ENCODE measurements at regions not wholly inside any gene's neighbourhood (a gene's known extent, or its start where the extent isn't known, plus 50 kb on each side); places are given as distances from the start of the nearest gene placed in this dataset.

DNA sequence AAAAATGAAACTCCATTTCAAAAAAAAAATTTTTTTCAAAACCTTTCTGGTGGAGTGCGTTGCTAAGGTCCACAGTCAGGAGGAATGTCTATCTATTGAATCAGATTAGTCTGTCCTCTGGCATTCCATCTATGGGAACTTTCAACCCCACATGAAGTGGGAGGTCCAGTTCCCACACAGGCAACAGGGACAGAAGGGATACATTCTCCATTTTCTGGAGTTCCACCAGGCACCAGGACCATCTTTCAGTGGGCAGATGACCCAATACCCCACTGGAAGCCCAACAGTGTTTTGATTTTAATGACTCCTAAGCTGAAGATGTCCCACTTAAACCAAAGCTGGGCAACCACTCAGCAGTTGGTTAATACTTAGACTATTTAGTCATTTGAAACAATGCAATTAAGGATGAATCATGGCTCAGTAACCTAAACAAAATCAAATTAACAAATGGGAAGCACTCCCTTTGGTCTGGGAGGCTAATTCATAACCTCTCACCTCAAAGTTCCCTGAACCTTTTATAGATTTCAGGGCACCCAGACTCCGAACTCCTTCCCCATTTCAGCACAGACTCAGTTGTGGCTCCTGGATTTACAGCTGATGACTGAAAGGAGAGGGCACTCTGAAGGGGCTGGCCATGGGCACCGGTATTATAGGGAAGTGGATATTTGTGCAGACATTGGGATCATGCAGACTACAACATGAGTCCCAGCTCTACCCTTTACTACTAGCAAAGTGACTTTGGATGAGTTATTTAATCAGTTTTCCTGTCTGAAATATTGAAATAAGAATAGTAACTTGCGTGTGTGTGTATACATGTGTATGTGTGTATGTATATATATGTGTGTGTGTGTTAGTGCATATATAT is 264.3 kb upstream of the LRTM1 start:
- in situ Hi-C loops (cut with HindIII; ENCODE audit: low sequenced_read_pairs): no loop called here
- TF ChIP-seq, protein P1, sequence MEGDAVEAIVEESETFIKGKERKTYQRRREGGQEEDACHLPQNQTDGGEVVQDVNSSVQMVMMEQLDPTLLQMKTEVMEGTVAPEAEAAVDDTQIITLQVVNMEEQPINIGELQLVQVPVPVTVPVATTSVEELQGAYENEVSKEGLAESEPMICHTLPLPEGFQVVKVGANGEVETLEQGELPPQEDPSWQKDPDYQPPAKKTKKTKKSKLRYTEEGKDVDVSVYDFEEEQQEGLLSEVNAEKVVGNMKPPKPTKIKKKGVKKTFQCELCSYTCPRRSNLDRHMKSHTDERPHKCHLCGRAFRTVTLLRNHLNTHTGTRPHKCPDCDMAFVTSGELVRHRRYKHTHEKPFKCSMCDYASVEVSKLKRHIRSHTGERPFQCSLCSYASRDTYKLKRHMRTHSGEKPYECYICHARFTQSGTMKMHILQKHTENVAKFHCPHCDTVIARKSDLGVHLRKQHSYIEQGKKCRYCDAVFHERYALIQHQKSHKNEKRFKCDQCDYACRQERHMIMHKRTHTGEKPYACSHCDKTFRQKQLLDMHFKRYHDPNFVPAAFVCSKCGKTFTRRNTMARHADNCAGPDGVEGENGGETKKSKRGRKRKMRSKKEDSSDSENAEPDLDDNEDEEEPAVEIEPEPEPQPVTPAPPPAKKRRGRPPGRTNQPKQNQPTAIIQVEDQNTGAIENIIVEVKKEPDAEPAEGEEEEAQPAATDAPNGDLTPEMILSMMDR (IDR thresholded peaks at IDR 0.05; ENCODE audit: low read depth, low read length): no peak
- DNase-seq (ENCODE audit: low read depth, low spot score): peak; percentile 97

DNA sequence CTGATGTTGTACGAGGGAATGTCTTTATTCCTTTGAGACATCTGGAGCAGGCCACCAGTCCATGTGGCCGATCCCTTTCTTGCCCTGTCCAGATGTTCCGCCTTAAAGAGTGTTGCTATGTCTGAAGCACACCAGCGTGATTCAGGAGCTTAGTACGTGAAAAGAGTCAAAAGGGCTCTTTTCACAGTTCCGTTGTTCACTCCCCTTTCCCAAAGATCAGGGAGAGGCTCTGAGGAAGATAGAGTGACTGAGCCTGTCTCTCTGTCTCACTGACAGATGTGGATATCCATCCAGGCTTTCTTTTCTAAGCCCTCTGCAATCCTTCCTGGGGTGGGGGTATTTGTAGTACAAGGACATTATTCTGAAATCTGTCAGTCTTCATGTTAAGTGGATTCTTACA is 262.5 kb upstream of the LRTM1 start:
- H3K4me3 ChIP-seq (ENCODE audit: low read depth, low read length): no peak overlapping the region
- TF ChIP-seq, protein P1 (IDR thresholded peaks at IDR 0.05; ENCODE audit: low read depth, low read length): no peak
- in situ Hi-C loops (cut with HindIII; ENCODE audit: low sequenced_read_pairs): no loop called here
- DNase-seq (ENCODE audit: low read depth, low spot score): peak; percentile 56

More for the DNA sequence above, 264.3 kb upstream of the LRTM1 start:
- no peak overlapping the region for H3K4me3 ChIP-seq (ENCODE audit: low read depth, low read length)

GRCh38 chr3:55189359-55189801 is 261.5 kb upstream of the LRTM1 start:
- TF ChIP-seq, protein P1 (IDR thresholded peaks at IDR 0.05; ENCODE audit: low read depth, low read length): no peak
- DNase-seq (ENCODE audit: low read depth, low spot score): peak; percentile 75
- no peak overlapping the region for H3K4me3 ChIP-seq (ENCODE audit: low read depth, low read length)
- in situ Hi-C loops (cut with HindIII; ENCODE audit: low sequenced_read_pairs): no loop called here

GRCh38 chr3:55185380-55185779 is 257.5 kb upstream of the LRTM1 start:
- DNase-seq (ENCODE audit: low read depth, low spot score): no peak

DNA sequence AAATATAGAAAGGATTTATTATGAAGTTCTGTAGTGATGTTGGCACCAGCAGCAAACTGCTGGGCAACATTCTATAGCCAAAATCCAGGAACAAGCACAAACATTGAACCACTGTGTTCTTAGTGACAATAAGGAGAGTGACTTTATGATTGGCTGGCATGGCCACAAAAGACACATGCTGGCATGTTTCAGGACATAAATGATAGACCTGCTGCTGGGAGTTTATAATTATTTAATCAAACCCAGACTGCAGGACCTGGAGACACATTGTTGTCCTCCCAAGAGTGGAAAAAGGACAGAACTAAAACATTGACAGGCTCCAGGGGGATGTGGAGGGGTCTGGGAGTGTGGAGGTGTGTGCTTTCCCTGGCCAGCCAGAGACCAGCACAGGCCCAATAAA is 255.3 kb upstream of the LRTM1 start:
- TF ChIP-seq, protein P1 (IDR thresholded peaks at IDR 0.05; ENCODE audit: low read depth, low read length): no peak
- no peak overlapping the region for H3K4me3 ChIP-seq (ENCODE audit: low read depth, low read length)
- in situ Hi-C loops (cut with HindIII; ENCODE audit: low sequenced_read_pairs): no loop called here
- DNase-seq (ENCODE audit: low read depth, low spot score): no peak

More at GRCh38 chr3:55185380-55185779, 257.5 kb upstream of the LRTM1 start:
- in situ Hi-C loops (cut with HindIII; ENCODE audit: low sequenced_read_pairs): no loop called here
- no peak overlapping the region for H3K4me3 ChIP-seq (ENCODE audit: low read depth, low read length)
- TF ChIP-seq, protein P1 (IDR thresholded peaks at IDR 0.05; ENCODE audit: low read depth, low read length): no peak

- DNase-seq (ENCODE audit: low read depth, low spot score): peak; percentile 61
- H3K4me3 ChIP-seq (ENCODE audit: low read depth, low read length): no peak overlapping the region
- in situ Hi-C loops (cut with HindIII; ENCODE audit: low sequenced_read_pairs): no loop called here
- TF ChIP-seq, protein P1 (IDR thresholded peaks at IDR 0.05; ENCODE audit: low read depth, low read length): peak; percentile 72
Measured at GRCh38 chr3:55180936-55181535, 253.2 kb upstream of the LRTM1 start.
